Astrocyte (in vitro differentiated cells and primary cell): ENCODE measurements at regions not wholly inside any gene's neighbourhood (a gene's known extent, or its start where the extent isn't known, plus 50 kb on each side); places are given as distances from the start of the nearest gene placed in this dataset.

ENCODE experiments used
- DNase-seq: peaks from one replicate; pipeline ENCODE4 v3.0.0-alpha.2; 2010; ENCODE audit warnings: low read depth
- FAIRE-seq: peaks from 2 replicates; lab custom pipeline; 2011; peaks lifted over from hg19 to GRCh38; lab: Jason Lieb, UNC
- H2AFZ ChIP-seq: 2 replicates; pipeline ENCODE4 v1.6.0; 2012; ENCODE audit warnings: low read depth, low read length, inconsistent platforms
- H3K27ac ChIP-seq: 2 replicates; pipeline ENCODE4 v1.5.1; 2011; ENCODE audit warnings: low read depth, low read length, inconsistent platforms
- H3K27me3 ChIP-seq: 2 replicates; pipeline ENCODE4 v1.6.0; 2011; ENCODE audit warnings: low read length, inconsistent platforms; ENCODE audit not compliant: insufficient read depth
- H3K36me3 ChIP-seq: 2 replicates; pipeline ENCODE4 v1.5.1; 2011; ENCODE audit warnings: low read length, inconsistent platforms; ENCODE audit not compliant: insufficient read depth
- H3K4me1 ChIP-seq: 2 replicates; pipeline ENCODE4 v1.5.1; 2011; ENCODE audit warnings: low read length, inconsistent platforms; ENCODE audit not compliant: insufficient read depth
- H3K4me2 ChIP-seq: 2 replicates; pipeline ENCODE4 v1.6.0; 2012; ENCODE audit warnings: low read length, inconsistent platforms
- H3K4me3 ChIP-seq: 2 replicates; pipeline ENCODE4 v1.5.1; 2011; ENCODE audit warnings: low read depth, mild to moderate bottlenecking, low read length, inconsistent platforms; ENCODE audit not compliant: insufficient read depth
- H3K79me2 ChIP-seq: 2 replicates; pipeline ENCODE4 v1.6.0; 2012; ENCODE audit warnings: mild to moderate bottlenecking, low read length, inconsistent platforms; ENCODE audit not compliant: insufficient read depth
- H3K9ac ChIP-seq: 2 replicates; pipeline ENCODE4 v1.6.0; 2012; ENCODE audit warnings: mild to moderate bottlenecking, low read length, inconsistent platforms
- H3K9me3 ChIP-seq: 2 replicates; pipeline ENCODE4 v1.5.1; 2012; ENCODE audit warnings: low read depth, mild to moderate bottlenecking, low read length, inconsistent platforms; ENCODE audit not compliant: insufficient read depth
- H4K20me1 ChIP-seq: 2 replicates; pipeline ENCODE4 v1.6.0; 2012; ENCODE audit warnings: low read length, inconsistent platforms; ENCODE audit not compliant: insufficient read depth
- H3K27ac Mint-ChIP-seq: one replicate; pipeline ENCODE4 v1.8.0; 2021; ENCODE audit warnings: mild to moderate bottlenecking, mixed read lengths; ENCODE audit not compliant: unreplicated experiment
- H3K27me3 Mint-ChIP-seq: one replicate; pipeline ENCODE4 v1.8.0; 2021; ENCODE audit warnings: low read depth, mixed read lengths; ENCODE audit not compliant: unreplicated experiment
- H3K36me3 Mint-ChIP-seq: one replicate; pipeline ENCODE4 v1.8.0; 2021; ENCODE audit warnings: low read depth, mixed read lengths; ENCODE audit not compliant: unreplicated experiment
- H3K4me1 Mint-ChIP-seq: one replicate; pipeline ENCODE4 v1.8.0; 2021; ENCODE audit warnings: low read depth, mixed read lengths; ENCODE audit not compliant: unreplicated experiment
- H3K4me3 Mint-ChIP-seq: one replicate; pipeline ENCODE4 v1.8.0; 2021; ENCODE audit warnings: mild to moderate bottlenecking, moderate library complexity, mixed read lengths; ENCODE audit not compliant: unreplicated experiment
- H3K9me3 Mint-ChIP-seq: one replicate; pipeline ENCODE4 v1.8.0; 2021; ENCODE audit warnings: mild to moderate bottlenecking, mixed read lengths; ENCODE audit not compliant: unreplicated experiment
- EZH2 ChIP-seq: IDR thresholded peaks from 2 replicates; pipeline ENCODE4 v1.6.1; 2012; ENCODE audit warnings: mild to moderate bottlenecking, low read length, inconsistent platforms; ENCODE audit not compliant: insufficient read depth
- TF ChIP-seq, protein P1 (sequence below): IDR thresholded peaks from 2 replicates; pipeline ENCODE4 v1.5.1; 2011; ENCODE audit warnings: low read depth, mild to moderate bottlenecking, inconsistent platforms, low read length, moderate library complexity; ENCODE audit not compliant: insufficient read depth

DNA sequence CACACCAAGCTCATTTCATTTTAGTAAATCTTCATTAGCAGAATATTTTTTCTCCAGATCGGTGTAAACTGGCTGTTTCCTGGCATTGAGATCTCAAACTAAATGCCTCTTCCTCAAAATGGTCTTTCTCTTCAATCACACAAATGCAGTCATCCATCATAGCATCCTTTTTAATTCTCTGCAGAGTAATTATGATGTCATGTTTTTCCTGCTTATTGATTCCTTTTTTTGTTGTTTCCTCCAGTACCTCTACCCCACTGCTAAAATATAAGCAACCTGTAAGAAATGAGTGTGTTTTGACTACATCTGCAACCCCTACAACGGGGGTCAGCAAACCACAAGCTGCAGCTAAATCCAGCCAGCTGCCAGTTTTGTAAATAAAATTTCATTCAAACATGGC lies 65.6 kb upstream of the TOM1L1 start:
- Mint-ChIP-seq H3K36me3 (no peaks in the 10 kb centered on the region), H3K27me3 (no peaks in the 10 kb centered on the region)
- no peak for FAIRE-seq

DNA sequence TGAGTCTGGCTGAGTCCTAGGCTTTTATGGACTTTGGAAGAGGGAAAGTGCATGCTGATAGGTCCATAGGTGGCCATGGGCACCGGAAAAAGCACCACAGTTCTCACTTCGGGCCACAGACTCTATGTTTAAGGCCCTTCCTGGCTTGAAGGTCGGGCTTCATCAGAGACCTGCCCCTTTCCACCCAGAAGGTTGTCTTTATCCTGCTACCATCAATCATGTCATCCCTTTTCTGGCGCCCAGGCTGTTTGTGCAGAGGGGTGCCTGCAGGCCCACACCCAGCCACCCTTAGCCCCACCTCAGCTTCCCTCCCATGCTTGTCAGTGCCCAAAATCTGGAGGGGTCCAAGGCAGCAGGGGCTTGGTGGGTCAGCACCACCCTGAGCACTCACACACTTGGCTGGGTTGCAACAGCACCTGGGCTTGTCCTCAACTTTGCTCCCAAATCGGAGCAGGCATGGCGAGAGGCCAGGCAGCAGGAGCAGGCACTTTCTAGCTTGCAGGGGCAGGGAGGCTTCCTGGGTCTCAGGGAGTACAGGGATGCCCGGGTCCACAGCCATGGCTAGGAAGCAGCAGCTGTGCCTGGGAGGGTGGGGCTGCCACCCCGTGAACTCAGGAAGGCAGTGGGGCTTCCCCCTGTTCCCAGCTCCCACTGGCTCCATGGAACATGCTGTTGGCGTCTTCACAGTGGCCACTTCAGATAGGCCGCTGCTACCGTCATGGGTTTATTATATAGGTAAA lies 63.8 kb upstream of the TOM1L1 start:
- H3K4me3 Mint-ChIP-seq, result no peak overlapping the region
- TF ChIP-seq, protein P1, sequence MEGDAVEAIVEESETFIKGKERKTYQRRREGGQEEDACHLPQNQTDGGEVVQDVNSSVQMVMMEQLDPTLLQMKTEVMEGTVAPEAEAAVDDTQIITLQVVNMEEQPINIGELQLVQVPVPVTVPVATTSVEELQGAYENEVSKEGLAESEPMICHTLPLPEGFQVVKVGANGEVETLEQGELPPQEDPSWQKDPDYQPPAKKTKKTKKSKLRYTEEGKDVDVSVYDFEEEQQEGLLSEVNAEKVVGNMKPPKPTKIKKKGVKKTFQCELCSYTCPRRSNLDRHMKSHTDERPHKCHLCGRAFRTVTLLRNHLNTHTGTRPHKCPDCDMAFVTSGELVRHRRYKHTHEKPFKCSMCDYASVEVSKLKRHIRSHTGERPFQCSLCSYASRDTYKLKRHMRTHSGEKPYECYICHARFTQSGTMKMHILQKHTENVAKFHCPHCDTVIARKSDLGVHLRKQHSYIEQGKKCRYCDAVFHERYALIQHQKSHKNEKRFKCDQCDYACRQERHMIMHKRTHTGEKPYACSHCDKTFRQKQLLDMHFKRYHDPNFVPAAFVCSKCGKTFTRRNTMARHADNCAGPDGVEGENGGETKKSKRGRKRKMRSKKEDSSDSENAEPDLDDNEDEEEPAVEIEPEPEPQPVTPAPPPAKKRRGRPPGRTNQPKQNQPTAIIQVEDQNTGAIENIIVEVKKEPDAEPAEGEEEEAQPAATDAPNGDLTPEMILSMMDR, result no peak
- no peak for TF ChIP-seq EZH2
- H3K9ac ChIP-seq, result no peak overlapping the region
- H3K4me2 ChIP-seq, result no peak overlapping the region
- H3K27me3 ChIP-seq, result no peaks in the 10 kb centered on the region
- FAIRE-seq (no peak), DNase-seq (no peak)
- H4K20me1 ChIP-seq, result no peaks in the 10 kb centered on the region
- no peak overlapping the region for H3K27ac ChIP-seq
- no peaks in the 10 kb centered on the region for H3K36me3 ChIP-seq
- H3K36me3 Mint-ChIP-seq, result no peaks in the 10 kb centered on the region
- H3K4me1 ChIP-seq, result no peaks in the 10 kb centered on the region
- H2AFZ ChIP-seq, result no peak overlapping the region
- H3K9me3 Mint-ChIP-seq, result peaks cover 2% of the 10 kb centered on the region
- H3K9me3 ChIP-seq, result peaks cover 9% of the 10 kb centered on the region
- no peaks in the 10 kb centered on the region for H3K4me1 Mint-ChIP-seq
- no peak overlapping the region for H3K27ac Mint-ChIP-seq
- no peaks in the 10 kb centered on the region for H3K79me2 ChIP-seq
- H3K4me3 ChIP-seq, result no peak overlapping the region
- no peaks in the 10 kb centered on the region for H3K27me3 Mint-ChIP-seq

More for the DNA sequence above, 65.6 kb upstream of the TOM1L1 start:
- Histone ChIP-seq H3K4me1 (no peaks in the 10 kb centered on the region), H3K9me3 (peaks cover 9% of the 10 kb centered on the region), H3K36me3 (no peaks in the 10 kb centered on the region), H3K4me3 (no peak overlapping the region), H3K27me3 (no peaks in the 10 kb centered on the region), H3K79me2 (no peaks in the 10 kb centered on the region), H3K27ac (no peak overlapping the region), H4K20me1 (no peaks in the 10 kb centered on the region), H3K9ac (no peak overlapping the region), H2AFZ (no peak overlapping the region), H3K4me2 (no peak overlapping the region)
- DNase-seq, result no peak
- Mint-ChIP-seq H3K4me3 (no peak overlapping the region), H3K9me3 (peaks cover 2% of the 10 kb centered on the region), H3K27ac (no peak overlapping the region), H3K4me1 (no peaks in the 10 kb centered on the region)
- TF ChIP-seq EZH2, result no peak
- TF ChIP-seq, protein P1, result no peak

DNA sequence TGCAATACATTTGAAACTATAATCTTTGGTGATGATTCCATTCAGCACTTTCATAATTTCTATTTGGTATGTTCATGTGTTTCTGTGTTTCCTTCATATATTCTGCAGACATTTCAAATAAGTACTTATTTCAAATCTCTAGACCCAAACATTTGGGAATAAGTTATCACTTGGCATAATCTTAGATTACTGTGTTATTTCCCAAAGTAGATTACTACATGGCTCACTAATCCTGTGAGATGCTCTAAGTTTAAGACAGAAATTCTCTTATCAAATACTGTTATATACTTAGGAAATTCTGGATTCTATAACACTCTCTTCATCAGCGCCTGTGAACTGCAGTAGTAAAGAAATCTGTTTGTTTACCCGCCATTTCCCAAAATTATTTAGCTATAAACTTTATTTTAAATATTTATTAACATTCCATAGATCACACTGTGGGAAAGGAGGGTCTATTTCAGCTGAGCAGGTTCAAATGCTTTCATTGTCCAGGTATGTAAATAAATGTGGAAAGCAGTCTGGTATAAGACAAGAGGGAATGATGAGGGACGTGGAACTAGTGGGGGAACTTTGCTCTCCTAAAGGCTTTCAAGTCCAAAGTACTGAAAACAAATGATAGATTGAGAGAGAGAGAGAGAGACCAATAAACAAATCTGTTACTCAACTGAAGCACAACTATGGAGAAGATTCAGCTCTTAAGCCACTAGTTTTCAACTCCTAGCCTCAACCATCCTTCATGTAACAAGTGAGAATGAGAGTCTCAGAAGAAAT lies 61.8 kb upstream of the TOM1L1 start:
- Mint-ChIP-seq H3K36me3 (no peaks in the 10 kb centered on the region), H3K4me1 (no peaks in the 10 kb centered on the region), H3K27ac (no peak overlapping the region)

More for the DNA sequence above, 61.8 kb upstream of the TOM1L1 start:
- H3K9ac ChIP-seq, result no peak overlapping the region
- H3K79me2 ChIP-seq, result no peaks in the 10 kb centered on the region
- Mint-ChIP-seq H3K27me3 (no peaks in the 10 kb centered on the region), H3K9me3 (peaks cover 2% of the 10 kb centered on the region), H3K4me3 (no peak overlapping the region)
- H3K36me3 ChIP-seq, result no peaks in the 10 kb centered on the region
- no peak overlapping the region for H3K4me2 ChIP-seq
- no peaks in the 10 kb centered on the region for H3K27me3 ChIP-seq
- FAIRE-seq, result no peak
- H3K4me1 ChIP-seq, result no peaks in the 10 kb centered on the region
- no peak overlapping the region for H3K27ac ChIP-seq
- H3K4me3 ChIP-seq, result no peak overlapping the region
- H4K20me1 ChIP-seq, result no peaks in the 10 kb centered on the region
- H3K9me3 ChIP-seq, result peaks cover 9% of the 10 kb centered on the region
- H2AFZ ChIP-seq, result no peak overlapping the region
- no peak for TF ChIP-seq EZH2
- TF ChIP-seq, protein P1, result no peak
- DNase-seq, result no peak
